WI38 (cell line): ENCODE measurements at regions not wholly inside any gene's neighbourhood (a gene's known extent, or its start where the extent isn't known, plus 50 kb on each side); places are given as distances from the start of the nearest gene placed in this dataset.

ENCODE experiments used
- H3K4me3 ChIP-seq: 2 replicates; pipeline ENCODE4 v1.5.1; 2011; ENCODE audit warnings: low read depth, mild to moderate bottlenecking, control low read depth, low read length
- TF ChIP-seq, protein P1 (sequence below): IDR thresholded peaks from 2 replicates; pipeline ENCODE4 v1.5.1; 2012; ENCODE audit warnings: low read depth, mild to moderate bottlenecking, control low read depth, low read length

DNA sequence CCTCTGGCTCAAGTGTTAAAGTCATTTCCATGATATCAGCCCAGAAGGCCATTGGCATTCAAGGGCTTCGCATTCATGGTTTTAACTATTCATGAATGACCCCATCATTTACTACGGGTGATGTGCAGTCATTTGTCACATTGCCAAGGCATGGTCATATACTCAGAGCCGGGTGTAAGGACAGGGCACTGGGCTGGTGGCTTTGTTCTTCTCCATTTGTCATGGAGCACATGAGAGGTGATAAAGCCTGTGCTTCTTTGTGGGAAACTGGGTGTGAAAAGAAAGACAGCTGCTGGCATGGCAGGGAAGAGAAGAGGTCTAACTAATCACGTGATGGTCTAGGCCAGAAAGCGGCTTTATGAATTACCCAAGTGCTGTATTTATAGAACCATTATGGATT, 132.2 kb upstream of the PLXNA4 start:
- TF ChIP-seq, protein P1, sequence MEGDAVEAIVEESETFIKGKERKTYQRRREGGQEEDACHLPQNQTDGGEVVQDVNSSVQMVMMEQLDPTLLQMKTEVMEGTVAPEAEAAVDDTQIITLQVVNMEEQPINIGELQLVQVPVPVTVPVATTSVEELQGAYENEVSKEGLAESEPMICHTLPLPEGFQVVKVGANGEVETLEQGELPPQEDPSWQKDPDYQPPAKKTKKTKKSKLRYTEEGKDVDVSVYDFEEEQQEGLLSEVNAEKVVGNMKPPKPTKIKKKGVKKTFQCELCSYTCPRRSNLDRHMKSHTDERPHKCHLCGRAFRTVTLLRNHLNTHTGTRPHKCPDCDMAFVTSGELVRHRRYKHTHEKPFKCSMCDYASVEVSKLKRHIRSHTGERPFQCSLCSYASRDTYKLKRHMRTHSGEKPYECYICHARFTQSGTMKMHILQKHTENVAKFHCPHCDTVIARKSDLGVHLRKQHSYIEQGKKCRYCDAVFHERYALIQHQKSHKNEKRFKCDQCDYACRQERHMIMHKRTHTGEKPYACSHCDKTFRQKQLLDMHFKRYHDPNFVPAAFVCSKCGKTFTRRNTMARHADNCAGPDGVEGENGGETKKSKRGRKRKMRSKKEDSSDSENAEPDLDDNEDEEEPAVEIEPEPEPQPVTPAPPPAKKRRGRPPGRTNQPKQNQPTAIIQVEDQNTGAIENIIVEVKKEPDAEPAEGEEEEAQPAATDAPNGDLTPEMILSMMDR, result no peak
- H3K4me3 ChIP-seq, result no peak overlapping the region

DNA sequence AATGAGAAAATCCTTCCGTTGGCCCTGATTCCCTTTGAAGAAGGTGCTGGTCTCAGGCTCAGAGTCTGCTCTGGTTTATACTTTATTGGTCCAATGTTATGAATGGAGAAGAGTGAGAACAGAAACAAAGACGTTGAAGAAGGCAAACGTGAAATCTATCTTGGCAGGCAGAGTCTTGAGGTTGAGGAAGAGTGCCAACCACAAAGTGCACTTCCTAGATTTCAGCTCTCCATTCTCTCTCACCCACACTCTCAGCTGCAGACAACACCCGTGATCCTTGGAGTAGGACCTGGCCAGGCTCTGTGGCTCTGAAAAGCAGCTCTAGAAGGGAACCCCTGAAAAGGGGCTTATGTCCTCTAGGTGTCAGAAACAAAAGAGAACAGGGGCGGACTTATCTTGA, 128.9 kb upstream of the PLXNA4 start:
- TF ChIP-seq, protein P1, result no peak
- no peak overlapping the region for H3K4me3 ChIP-seq

DNA sequence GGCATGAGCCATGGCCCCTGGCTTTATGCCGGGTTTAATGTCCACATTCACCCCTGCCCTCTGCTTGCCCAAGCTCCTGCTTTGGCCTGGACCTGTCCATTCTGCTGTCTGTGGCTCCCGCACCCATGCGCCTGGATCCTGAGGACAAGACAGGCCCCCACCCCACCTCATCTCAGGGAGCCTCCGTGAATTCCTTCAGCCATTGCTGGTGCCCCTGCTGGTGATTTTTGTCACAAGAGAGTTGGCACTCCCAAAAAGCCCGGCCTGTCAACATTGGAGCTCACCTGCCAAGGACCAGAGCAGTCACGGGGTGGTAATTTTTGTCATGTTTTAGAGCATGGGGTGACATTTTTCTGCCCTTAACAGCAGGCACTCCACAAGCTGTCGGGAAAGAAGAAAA, 127.5 kb upstream of the PLXNA4 start:
- TF ChIP-seq, protein P1, result no peak
- H3K4me3 ChIP-seq, result no peak overlapping the region

DNA sequence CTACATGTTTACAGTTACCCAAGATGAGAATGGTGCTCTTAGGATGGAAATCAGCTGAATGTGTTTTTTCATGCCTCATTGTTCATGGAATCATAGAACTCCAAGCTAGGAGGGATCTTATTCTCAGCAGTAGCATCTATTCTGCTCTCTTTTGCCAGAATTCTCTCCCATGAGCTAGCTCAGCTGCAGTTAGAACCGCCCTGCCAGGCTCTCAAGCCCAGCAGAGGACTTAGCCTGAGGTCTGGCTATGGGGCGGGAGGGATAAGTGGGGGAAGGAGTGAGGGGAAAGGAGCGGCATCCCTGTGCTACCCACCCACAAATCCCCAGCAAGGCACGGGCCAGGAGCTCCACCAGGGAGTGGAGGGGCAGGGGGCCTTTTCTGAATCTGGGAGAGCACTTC, 120.7 kb upstream of the PLXNA4 start:
- no peak overlapping the region for H3K4me3 ChIP-seq
- TF ChIP-seq, protein P1, result no peak

DNA sequence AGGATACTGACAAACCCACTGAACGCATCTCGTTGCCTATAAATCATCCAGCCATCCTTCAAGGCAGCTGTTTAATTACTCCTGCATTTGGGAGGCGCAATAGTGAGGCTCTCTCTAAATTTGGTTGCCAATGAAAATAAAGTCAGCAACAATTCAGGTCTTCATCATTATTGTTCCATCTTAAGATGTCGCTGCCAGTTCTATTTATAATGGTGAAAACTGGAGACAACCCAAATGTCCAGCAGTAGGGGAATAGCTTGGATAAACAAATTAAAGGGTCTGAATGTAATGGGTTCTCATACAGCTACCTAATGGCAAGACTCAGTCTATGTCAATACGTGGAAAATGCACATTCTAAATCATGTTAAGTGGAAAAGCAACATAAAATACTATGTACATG, 120.1 kb upstream of the PLXNA4 start:
- TF ChIP-seq, protein P1, result no peak
- H3K4me3 ChIP-seq, result no peak overlapping the region

DNA sequence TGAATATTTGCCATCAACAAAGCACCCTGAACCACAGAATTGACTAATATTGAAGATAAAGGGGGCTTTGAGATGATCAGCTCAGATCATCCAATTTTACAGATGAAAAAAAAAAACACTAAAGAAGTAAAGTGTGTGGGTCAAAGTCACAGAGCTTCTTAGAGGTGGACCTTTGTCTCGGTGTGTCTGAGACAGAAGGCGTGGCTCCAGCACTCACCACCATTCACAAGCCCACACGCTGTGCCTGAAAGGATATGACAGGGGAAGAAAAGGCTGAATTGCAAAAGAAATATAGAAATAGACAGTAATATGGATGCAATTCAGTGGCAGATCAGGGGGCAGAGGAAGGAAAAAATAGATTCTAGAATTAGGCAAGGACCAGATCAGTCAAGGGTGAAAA, 114.9 kb upstream of the PLXNA4 start:
- TF ChIP-seq, protein P1, result no peak
- no peak overlapping the region for H3K4me3 ChIP-seq

DNA sequence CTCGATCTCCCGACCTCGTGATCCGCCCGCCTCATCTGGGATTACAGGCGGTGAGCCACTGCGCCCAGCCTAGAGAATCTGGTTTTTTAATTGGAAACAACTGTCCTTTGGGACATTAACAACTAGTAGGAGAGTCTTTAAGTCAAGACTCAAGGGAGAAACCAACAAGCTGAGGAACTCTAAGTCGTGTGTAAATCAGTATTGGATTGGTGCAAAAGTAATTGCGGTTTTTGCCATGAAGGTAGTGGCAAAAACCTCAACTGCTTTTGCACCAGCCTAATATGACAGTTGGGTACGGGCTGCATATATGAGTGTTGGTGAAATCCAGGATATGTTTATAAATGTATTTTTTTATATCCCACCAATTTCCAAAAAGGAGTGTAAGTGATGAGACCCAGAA, 113.9 kb upstream of the PLXNA4 start:
- no peak overlapping the region for H3K4me3 ChIP-seq
- TF ChIP-seq, protein P1, result no peak
